ENCODE measurements at regions not wholly inside any gene's neighbourhood (a gene's known extent, or its start where the extent isn't known, plus 50 kb on each side); places are given as distances from the start of the nearest gene placed in this dataset.

DNA sequence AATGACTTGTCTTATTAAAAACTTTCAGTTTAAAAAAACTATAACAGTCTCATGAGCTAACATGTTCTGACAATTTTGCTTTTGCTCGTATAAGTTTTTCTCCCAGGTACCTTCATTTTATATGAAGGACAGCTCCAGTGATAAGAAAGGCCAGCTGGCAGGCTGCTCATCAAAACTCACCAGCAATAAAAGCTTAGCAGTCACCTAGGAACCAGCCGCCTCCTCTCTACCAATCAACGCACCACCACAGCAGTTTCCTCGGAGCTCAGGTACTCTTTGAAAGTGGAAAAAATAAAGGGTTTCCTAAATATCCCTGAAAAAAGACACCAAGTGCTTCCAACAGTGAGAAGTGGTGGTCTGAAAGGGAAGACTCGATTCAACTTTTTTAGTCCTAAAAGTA is 100.9 kb upstream of the CCDC150 start:
- Mint-ChIP-seq H3K4me3 (no peak overlapping the region), H3K27ac (no peak overlapping the region), H3K4me1 (peaks cover 10% of the 10 kb centered on the region; the same call in 2 of the 3 replicates), H3K27me3 (ENCODE audit: insufficient read depth, low read depth, poor library complexity) (no peaks in the 10 kb centered on the region), H3K36me3 (ENCODE audit: low read depth) (no peaks in the 10 kb centered on the region), H3K9me3 (no peaks in the 10 kb centered on the region; the same call in 2 of the 3 replicates)
- no peaks in the 10 kb centered on the region for H3K79me2 ChIP-seq (replicated peaks; ENCODE audit: insufficient read depth)
- H4K20me1 ChIP-seq (replicated peaks; ENCODE audit: insufficient read depth) = no peaks in the 10 kb centered on the region
- 0 out of 2 replicates have a peak overlapping the region, but pooled peaks have one; percentile 39 for H3K27ac ChIP-seq (ENCODE audit: low read depth)
- DNase-seq (ENCODE audit: low spot score) = no peak
- no peak for ATAC-seq
- TF ChIP-seq ZNF114 (CRISPR knock-in tag; IDR thresholded peaks at IDR 0.05) (no peak), CTCF (conservative IDR thresholded peaks at IDR 0.05; ENCODE audit: low read depth in 2 of 2) (no peak), JUNB (IDR thresholded peaks at IDR 0.05; ENCODE audit: unreplicated experiment) (no peak), EZH2 (IDR thresholded peaks at IDR 0.05; ENCODE audit: low read depth, unreplicated experiment) (no peak), POLR2AphosphoS5 (IDR thresholded peaks at IDR 0.05; ENCODE audit: low read depth) (no peak), NANOG (IDR thresholded peaks at IDR 0.05; ENCODE audit: borderline replicate concordance) (no peak), ZNF331 (CRISPR knock-in tag; IDR thresholded peaks at IDR 0.05; ENCODE audit: low read depth) (no peak), EZH2phosphoT487 (IDR thresholded peaks at IDR 0.05; ENCODE audit: unreplicated experiment) (no peak), REST (IDR thresholded peaks at IDR 0.05; ENCODE audit: unreplicated experiment) (no peak), STAT1 (IDR thresholded peaks at IDR 0.05; ENCODE audit: unreplicated experiment) (no peak), CREB1 (CRISPR knock-in tag; IDR thresholded peaks at IDR 0.05; ENCODE audit: low read depth) (no peak)
- TF ChIP-seq, protein P1, sequence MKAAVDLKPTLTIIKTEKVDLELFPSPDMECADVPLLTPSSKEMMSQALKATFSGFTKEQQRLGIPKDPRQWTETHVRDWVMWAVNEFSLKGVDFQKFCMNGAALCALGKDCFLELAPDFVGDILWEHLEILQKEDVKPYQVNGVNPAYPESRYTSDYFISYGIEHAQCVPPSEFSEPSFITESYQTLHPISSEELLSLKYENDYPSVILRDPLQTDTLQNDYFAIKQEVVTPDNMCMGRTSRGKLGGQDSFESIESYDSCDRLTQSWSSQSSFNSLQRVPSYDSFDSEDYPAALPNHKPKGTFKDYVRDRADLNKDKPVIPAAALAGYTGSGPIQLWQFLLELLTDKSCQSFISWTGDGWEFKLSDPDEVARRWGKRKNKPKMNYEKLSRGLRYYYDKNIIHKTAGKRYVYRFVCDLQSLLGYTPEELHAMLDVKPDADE (IDR thresholded peaks at IDR 0.05) = no peak
- TF ChIP-seq, protein P2, sequence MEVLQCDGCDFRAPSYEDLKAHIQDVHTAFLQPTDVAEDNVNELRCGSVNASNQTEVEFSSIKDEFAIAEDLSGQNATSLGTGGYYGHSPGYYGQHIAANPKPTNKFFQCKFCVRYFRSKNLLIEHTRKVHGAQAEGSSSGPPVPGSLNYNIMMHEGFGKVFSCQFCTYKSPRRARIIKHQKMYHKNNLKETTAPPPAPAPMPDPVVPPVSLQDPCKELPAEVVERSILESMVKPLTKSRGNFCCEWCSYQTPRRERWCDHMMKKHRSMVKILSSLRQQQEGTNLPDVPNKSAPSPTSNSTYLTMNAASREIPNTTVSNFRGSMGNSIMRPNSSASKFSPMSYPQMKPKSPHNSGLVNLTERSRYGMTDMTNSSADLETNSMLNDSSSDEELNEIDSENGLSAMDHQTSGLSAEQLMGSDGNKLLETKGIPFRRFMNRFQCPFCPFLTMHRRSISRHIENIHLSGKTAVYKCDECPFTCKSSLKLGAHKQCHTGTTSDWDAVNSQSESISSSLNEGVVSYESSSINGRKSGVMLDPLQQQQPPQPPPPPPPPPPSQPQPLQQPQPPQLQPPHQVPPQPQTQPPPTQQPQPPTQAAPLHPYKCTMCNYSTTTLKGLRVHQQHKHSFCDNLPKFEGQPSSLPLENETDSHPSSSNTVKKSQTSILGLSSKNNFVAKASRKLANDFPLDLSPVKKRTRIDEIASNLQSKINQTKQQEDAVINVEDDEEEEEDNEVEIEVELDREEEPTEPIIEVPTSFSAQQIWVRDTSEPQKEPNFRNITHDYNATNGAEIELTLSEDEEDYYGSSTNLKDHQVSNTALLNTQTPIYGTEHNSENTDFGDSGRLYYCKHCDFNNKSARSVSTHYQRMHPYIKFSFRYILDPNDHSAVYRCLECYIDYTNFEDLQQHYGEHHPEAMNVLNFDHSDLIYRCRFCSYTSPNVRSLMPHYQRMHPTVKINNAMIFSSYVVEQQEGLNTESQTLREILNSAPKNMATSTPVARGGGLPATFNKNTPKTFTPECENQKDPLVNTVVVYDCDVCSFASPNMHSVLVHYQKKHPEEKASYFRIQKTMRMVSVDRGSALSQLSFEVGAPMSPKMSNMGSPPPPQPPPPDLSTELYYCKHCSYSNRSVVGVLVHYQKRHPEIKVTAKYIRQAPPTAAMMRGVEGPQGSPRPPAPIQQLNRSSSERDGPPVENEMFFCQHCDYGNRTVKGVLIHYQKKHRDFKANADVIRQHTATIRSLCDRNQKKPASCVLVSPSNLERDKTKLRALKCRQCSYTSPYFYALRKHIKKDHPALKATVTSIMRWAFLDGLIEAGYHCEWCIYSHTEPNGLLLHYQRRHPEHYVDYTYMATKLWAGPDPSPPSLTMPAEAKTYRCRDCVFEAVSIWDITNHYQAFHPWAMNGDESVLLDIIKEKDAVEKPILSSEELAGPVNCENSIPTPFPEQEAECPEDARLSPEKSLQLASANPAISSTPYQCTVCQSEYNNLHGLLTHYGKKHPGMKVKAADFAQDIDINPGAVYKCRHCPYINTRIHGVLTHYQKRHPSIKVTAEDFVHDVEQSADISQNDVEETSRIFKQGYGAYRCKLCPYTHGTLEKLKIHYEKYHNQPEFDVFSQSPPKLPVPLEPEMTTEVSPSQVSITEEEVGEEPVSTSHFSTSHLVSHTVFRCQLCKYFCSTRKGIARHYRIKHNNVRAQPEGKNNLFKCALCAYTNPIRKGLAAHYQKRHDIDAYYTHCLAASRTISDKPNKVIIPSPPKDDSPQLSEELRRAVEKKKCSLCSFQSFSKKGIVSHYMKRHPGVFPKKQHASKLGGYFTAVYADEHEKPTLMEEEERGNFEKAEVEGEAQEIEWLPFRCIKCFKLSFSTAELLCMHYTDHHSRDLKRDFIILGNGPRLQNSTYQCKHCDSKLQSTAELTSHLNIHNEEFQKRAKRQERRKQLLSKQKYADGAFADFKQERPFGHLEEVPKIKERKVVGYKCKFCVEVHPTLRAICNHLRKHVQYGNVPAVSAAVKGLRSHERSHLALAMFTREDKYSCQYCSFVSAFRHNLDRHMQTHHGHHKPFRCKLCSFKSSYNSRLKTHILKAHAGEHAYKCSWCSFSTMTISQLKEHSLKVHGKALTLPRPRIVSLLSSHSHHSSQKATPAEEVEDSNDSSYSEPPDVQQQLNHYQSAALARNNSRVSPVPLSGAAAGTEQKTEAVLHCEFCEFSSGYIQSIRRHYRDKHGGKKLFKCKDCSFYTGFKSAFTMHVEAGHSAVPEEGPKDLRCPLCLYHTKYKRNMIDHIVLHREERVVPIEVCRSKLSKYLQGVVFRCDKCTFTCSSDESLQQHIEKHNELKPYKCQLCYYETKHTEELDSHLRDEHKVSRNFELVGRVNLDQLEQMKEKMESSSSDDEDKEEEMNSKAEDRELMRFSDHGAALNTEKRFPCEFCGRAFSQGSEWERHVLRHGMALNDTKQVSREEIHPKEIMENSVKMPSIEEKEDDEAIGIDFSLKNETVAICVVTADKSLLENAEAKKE (CRISPR knock-in tag; IDR thresholded peaks at IDR 0.05) = no peak
- H3K4me1 ChIP-seq (ENCODE audit: insufficient read depth) = peaks cover 5% of the 10 kb centered on the region; the same call in 1 of the 2 replicates
- no peaks in the 10 kb centered on the region for H3K36me3 ChIP-seq (ENCODE audit: insufficient read depth)
- no peak overlapping the region for H3K4me2 ChIP-seq
- no peak overlapping the region for H3K4me3 ChIP-seq
- no peaks in the 10 kb centered on the region for H3F3A ChIP-seq (replicated peaks; ENCODE audit: low read depth)
- H3K9me2 ChIP-seq (ENCODE audit: insufficient read depth) = no peaks in the 10 kb centered on the region
- H2AFZ ChIP-seq = no peak overlapping the region
- H3K27me3 ChIP-seq (ENCODE audit: insufficient read depth) = no peaks in the 10 kb centered on the region

Measured in GM23338 (cell line).